Spleen (tissue), 11 donors: ENCODE measurements at regions not wholly inside any gene's neighbourhood (a gene's known extent, or its start where the extent isn't known, plus 50 kb on each side); places are given as distances from the start of the nearest gene placed in this dataset.
"Not testable (repeated sequence)": the region's sequence is repeated elsewhere in the genome, so short reads cannot be mapped to it uniquely, and the experiment has no call there.

Experiments
- DNase-seq: peaks from one replicate; pipeline ENCODE4 v3.0.0-alpha.2; 2020
- H3K27ac ChIP-seq, 8 donors: fragments of 200-600 bp; sonication (generic) in 7 of 8; 1 replicate in 4 of 8; 2 replicates in 4 of 8; pipeline versions ENCODE4 v1.5.0 to v1.8.0; 2016 to 2021; ENCODE audit warnings: inconsistent platforms in 4 of 8, mild to moderate bottlenecking in 4 of 8, moderate library complexity in 1 of 8
- H3K27me3 ChIP-seq, 7 donors: fragments of 200-600 bp; sonication (generic) in 6 of 7; replicated peaks in 1 of 7; 1 replicate in 4 of 7; 2 replicates in 3 of 7; pipeline versions ENCODE4 v1.5.0 to v1.8.0; 2016 to 2021; ENCODE audit warnings: inconsistent platforms in 3 of 7, mild to moderate bottlenecking in 1 of 7
- H3K36me3 ChIP-seq, 6 donors: fragments of 200-600 bp; sonication (generic) in 5 of 6; 1 replicate in 4 of 6; 2 replicates in 2 of 6; pipeline versions ENCODE4 v1.5.0 to v1.8.0; 2016 to 2021; ENCODE audit warnings: inconsistent platforms in 2 of 6
- H3K4me1 ChIP-seq, 6 donors: fragments of 200-600 bp; sonication (generic) in 5 of 6; 1 replicate in 3 of 6; 2 replicates in 3 of 6; pipeline versions ENCODE4 v1.5.0 to v1.8.0; 2016 to 2021; ENCODE audit warnings: inconsistent platforms in 3 of 6
- H3K4me3 ChIP-seq, 8 donors: fragments of 200-600 bp; sonication (generic) in 7 of 8; 1 replicate in 4 of 8; 2 replicates in 4 of 8; pipeline versions ENCODE4 v1.5.0 to v1.8.0; 2016 to 2021; ENCODE audit warnings: inconsistent platforms in 4 of 8, mild to moderate bottlenecking in 4 of 8, moderate library complexity in 2 of 8
- H3K9me3 ChIP-seq, 8 donors: fragments of 200-600 bp; sonication (generic) in 7 of 8; 1 replicate in 4 of 8; 2 replicates in 4 of 8; pipeline versions ENCODE4 v1.5.0 to v1.8.0; 2016 to 2021; ENCODE audit warnings: inconsistent platforms in 4 of 8
- CTCF ChIP-seq, 11 experiments: fragments of 200-600 bp in 7 of 11; fragments of 450-650 bp in 4 of 11; sonication (generic) in 4 of 11; IDR thresholded peaks in 8 of 11; conservative IDR thresholded peaks in 3 of 11; 1 replicate in 7 of 11; 2 replicates in 4 of 11; pipeline versions ENCODE4 v1.4.0 to v1.8.0; 2016 to 2021; ENCODE audit warnings: antibody characterized with exemption in 11 of 11, inconsistent platforms in 4 of 11, mild to moderate bottlenecking in 1 of 11
- POLR2A ChIP-seq, 3 donors: fragments of 450-650 bp; IDR thresholded peaks; one replicate each; pipeline ENCODE4 v1.5.1; 2017; ENCODE audit warnings: antibody characterized with exemption in 3 of 3, mild to moderate bottlenecking in 1 of 3
- POLR2AphosphoS5 ChIP-seq, 3 donors: sonication (generic); formaldehyde crosslinking; IDR thresholded peaks; one replicate each; pipeline ENCODE4 v1.5.1; 2017; ENCODE audit warnings: antibody characterized with exemption in 3 of 3
- WGBS, 5 donors: extraction: QIAGEN DNeasy Blood & Tissue Kit in 3 of 5; methylation state at CpG; one replicate each; pipeline versions ENCODE4 v1.1.5 to v1.1.7; 2013 to 2018; 5-methylcytosine and 5-hydroxymethylcytosine counted together
- intact Hi-C: fragments of 100-400 bp; cut with DNase I; formaldehyde crosslinking; loops from one replicate; pipeline ENCODE4 v1.15.0; 2023; ENCODE audit warnings: low total_unique reads
- donor health status: healthy with polysubstance abuse.
- donor health status: DM: no; HTN: no; CAD: no; lungs with moderate emphysema.
- donor health status: DM: no; HTN: no; CAD: no.
- donor health status: Bipolar disorder and iron deficiency.
- donor health status: healthy.
- donor health status: DM: no; HTN: no; CAD: no.
- donor health status: DM: yes; HTN: yes; CAD: no.

- no peak for DNase-seq
- H3K4me3 ChIP-seq: no peak overlapping the region
- H3K36me3 ChIP-seq: no peaks in the 10 kb centered on the region
- 82 to 97% (median 88%) methylated on average over 6 of the region's 6 CpGs for WGBS, 5 donors
- TF ChIP-seq CTCF (IDR thresholded peaks at IDR 0.05 in 8 of 11, conservative IDR thresholded peaks at IDR 0.05 in 3 of 11) (no peak), POLR2A (IDR thresholded peaks at IDR 0.05) (no peak), POLR2AphosphoS5 (IDR thresholded peaks at IDR 0.05) (no peak)
- peak overlapping the region in 4 of 8 donors; percentile 53 to 80 (median 64) for H3K27ac ChIP-seq
- intact Hi-C loops: no loop called here
- peaks cover 0 to 20% (median 0%) of the 10 kb centered on the region in 6 donors for H3K4me1 ChIP-seq
- H3K27me3 ChIP-seq: peaks cover 0 to 5% (median 0%) of the 10 kb centered on the region in 7 donors
- H3K9me3 ChIP-seq: no peaks in the 10 kb centered on the region
Observed at GRCh38 chr22:22789922-22790845, 97.4 kb upstream of the IGLL5 start.

- WGBS, 5 donors: 42 to 60% (median 53%) methylated on average over 6 to 10 of the region's 10 CpGs
- H3K27me3 ChIP-seq: no peaks in the 10 kb centered on the region
- TF ChIP-seq CTCF (IDR thresholded peaks at IDR 0.05 in 8 of 11, conservative IDR thresholded peaks at IDR 0.05 in 3 of 11): no peak
- TF ChIP-seq POLR2AphosphoS5 (IDR thresholded peaks at IDR 0.05): no peak
- no peak for TF ChIP-seq POLR2A (IDR thresholded peaks at IDR 0.05)
- intact Hi-C loops: no loop called here
- H3K27ac ChIP-seq: peak overlapping the region in 4 of 8 donors; percentile 27 to 64 (median 46)
- no peaks in the 10 kb centered on the region for H3K9me3 ChIP-seq
- H3K4me3 ChIP-seq: no peak overlapping the region
- H3K36me3 ChIP-seq: no peaks in the 10 kb centered on the region
- peaks cover 0 to 20% (median 0%) of the 10 kb centered on the region in 6 donors for H3K4me1 ChIP-seq
- DNase-seq: no peak
Observed at GRCh38 chr22:22791438-22792181, 96.0 kb upstream of the IGLL5 start.

GRCh38 chr22:22792205-22792786 is 95.3 kb upstream of the IGLL5 start:
- DNase-seq: not testable (repeated sequence)
- 74 to 88% (median 85%) methylated on average over 2 to 4 of the region's 4 CpGs for WGBS, 5 donors

GRCh38 chr22:22795639-22796038 is 92.0 kb upstream of the IGLL5 start:
- H3K27ac ChIP-seq, intact Hi-C loops, DNase-seq, H3K4me3 ChIP-seq, H3K27me3 ChIP-seq, H3K4me1 ChIP-seq, H3K9me3 ChIP-seq, H3K36me3 ChIP-seq: not testable (repeated sequence)
- 77 to 90% (median 85%) methylated on average over 2 of the region's 2 CpGs for WGBS, 5 donors

More at GRCh38 chr22:22792205-22792786, 95.3 kb upstream of the IGLL5 start:
- intact Hi-C loops, H3K27me3 ChIP-seq, H3K4me3 ChIP-seq, H3K9me3 ChIP-seq, H3K36me3 ChIP-seq: not testable (repeated sequence)
- peaks cover 0 to 20% (median 0%) of the 10 kb centered on the region in 6 donors for H3K4me1 ChIP-seq
- H3K27ac ChIP-seq: peak overlapping the region in 4 of 8 donors; percentile 27 to 64 (median 46)
